ENCODE measurements at regions not wholly inside any gene's neighbourhood (a gene's known extent, or its start where the extent isn't known, plus 50 kb on each side); places are given as distances from the start of the nearest gene placed in this dataset.

GRCh38 chr10:62655337-62655994 is 149.1 kb upstream of the ADO start:
- TF ChIP-seq ZSCAN20 (CRISPR knock-in tag; IDR thresholded peaks at IDR 0.05) (no peak), RCOR1 (IDR thresholded peaks at IDR 0.05; ENCODE audit: low read depth, low read length) (no peak)
